ENCODE measurements at regions not wholly inside any gene's neighbourhood (a gene's known extent, or its start where the extent isn't known, plus 50 kb on each side); places are given as distances from the start of the nearest gene placed in this dataset.

DNA sequence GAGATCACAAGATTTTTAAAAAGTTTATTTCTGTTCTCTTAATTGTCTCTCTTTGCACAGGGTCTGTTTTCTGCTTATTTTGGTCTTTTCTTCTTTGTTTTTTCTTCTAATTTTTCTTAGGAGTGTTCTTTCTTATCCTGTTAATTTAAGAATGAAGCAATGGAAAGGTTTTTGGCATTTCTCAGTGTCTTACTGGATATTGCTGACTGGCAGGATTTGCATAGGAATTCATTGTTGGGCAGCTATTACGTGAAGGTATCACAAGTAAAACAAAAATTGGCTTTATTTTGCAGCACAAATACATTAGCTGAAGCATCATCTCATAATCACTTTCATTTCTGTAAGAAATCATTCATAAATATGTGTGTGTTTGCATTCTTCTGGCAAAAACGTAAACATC is 566.9 kb upstream of the CDH6 start:
- TF ChIP-seq, protein P1, sequence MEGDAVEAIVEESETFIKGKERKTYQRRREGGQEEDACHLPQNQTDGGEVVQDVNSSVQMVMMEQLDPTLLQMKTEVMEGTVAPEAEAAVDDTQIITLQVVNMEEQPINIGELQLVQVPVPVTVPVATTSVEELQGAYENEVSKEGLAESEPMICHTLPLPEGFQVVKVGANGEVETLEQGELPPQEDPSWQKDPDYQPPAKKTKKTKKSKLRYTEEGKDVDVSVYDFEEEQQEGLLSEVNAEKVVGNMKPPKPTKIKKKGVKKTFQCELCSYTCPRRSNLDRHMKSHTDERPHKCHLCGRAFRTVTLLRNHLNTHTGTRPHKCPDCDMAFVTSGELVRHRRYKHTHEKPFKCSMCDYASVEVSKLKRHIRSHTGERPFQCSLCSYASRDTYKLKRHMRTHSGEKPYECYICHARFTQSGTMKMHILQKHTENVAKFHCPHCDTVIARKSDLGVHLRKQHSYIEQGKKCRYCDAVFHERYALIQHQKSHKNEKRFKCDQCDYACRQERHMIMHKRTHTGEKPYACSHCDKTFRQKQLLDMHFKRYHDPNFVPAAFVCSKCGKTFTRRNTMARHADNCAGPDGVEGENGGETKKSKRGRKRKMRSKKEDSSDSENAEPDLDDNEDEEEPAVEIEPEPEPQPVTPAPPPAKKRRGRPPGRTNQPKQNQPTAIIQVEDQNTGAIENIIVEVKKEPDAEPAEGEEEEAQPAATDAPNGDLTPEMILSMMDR (IDR thresholded peaks at IDR 0.05; ENCODE audit: low read depth, low read length): no peak
- TF ChIP-seq EZH2phosphoT487 (IDR thresholded peaks at IDR 0.05; ENCODE audit: low read depth): no peak

Measured in OCI-LY3 (cell line).